Stimulated activated CD4-positive, alpha-beta T cell treated with anti-CD3 and anti-CD28 coated beads, TNF-alpha, amount 100 ng/mL, for 4 hours (primary cell): ENCODE measurements at regions not wholly inside any gene's neighbourhood (a gene's known extent, or its start where the extent isn't known, plus 50 kb on each side); places are given as distances from the start of the nearest gene placed in this dataset.
A peak's percentile ranks its signal among the peaks of the same experiment; 100 is the strongest.
"Not testable (repeated sequence)": the region's sequence is repeated elsewhere in the genome, so short reads cannot be mapped to it uniquely, and the experiment has no call there.

Experiments
- DNase-seq, 3 experiments: peaks; one replicate each; pipeline ENCODE4 v3.0.0-alpha.2; 2020; ENCODE audit warnings: low read depth in 3 of 3

DNA sequence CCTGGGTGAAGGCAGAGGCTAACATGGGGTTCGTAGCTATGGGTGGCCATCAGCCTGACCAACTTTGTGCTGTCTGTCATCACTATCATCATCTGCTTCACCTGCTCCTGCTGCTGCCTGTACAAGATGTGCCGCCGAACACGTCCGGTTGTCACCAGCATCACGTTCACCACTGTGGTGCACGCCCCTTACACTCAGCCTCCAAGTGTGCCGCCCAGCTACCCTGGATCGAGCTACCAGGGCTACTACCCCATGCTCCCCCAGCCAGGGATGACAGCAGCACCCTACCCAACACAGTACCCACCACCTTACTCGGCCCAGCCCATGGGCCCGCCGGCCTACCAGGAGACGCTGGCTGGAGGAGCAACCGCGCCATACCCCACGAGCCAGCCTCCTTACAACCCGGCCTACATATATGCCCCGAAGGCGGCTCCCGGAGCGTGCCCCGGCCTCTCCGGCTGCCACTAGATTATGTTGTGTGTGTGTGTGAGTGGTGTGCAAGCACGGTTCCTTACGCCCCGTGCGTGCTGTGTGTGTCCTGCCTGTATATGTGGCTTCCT is 213.4 kb upstream of the XIST start:
- DNase-seq, result no peak

DNA sequence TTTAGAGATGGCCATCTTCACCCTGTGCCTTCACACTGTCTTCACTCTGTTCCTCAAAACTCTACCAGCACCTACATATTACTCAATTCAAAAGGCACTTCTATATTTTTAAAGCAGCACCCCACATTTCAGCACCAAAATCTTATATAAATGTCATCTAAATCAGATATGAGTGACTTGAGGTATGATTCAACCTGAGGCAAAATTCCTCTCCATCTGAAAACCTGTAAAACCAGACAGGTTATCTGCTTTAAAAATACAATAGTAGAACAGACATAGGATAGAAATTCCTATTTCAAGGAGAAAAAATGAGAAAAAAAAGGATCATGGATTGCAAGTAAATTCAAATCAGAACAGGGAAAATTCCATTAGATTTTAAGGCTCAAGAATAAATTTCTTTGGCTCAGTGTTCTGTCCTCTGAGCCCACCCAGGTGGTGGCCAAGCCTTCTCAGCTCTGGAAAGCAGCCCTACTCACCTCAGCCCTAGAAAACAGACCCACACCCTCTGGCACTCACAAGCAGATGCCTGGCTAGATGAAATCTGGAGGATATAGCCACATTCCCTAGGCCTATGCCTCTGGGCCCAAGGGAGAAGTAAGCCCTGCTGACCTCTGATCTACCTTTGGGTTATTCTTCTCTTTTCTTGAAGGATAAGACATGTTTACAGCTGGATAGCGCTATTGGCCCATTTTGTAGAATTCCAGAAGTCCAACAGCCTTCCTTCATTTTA is 211.1 kb upstream of the XIST start:
- no peak for DNase-seq

DNA sequence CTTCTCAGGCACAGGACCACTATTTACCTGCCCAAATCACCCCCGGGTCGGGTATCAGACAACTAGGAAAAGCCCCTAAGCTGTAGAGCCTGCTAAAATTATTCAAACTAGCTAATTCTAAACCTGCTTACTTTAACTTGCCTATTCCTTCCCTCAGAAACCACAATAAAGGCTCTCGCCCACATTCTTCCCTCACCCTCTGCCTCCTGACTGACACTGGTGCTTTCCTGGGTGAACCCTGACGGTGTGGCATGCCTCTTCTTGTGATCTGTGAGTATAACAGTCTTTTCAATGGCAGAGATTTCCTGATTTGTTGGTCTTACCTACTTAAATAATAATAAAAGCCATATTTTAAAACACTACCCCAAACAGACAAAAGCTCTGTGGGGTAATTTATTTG is 209.4 kb upstream of the XIST start:
- DNase-seq, result no peak

DNA sequence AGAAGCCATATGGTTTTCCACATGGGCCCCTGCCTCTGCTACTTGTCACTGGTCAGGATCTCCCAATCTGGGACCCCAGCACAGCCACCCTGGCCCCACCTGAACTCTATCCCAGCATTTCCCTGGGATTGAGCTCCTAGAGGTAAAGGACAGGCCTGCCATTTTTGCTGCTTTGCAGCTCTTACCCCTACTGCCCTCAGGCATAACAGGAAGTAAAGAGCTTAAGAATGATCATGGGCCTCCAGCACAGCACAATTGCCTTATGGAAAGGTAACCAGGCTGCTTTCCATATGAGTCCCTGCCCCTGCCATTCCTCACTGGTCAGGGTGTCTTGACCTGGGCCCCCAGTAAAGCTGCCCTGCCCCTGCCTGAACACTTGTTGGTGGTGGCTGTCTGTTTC is 196.6 kb upstream of the XIST start:
- DNase-seq, result no peak

DNA sequence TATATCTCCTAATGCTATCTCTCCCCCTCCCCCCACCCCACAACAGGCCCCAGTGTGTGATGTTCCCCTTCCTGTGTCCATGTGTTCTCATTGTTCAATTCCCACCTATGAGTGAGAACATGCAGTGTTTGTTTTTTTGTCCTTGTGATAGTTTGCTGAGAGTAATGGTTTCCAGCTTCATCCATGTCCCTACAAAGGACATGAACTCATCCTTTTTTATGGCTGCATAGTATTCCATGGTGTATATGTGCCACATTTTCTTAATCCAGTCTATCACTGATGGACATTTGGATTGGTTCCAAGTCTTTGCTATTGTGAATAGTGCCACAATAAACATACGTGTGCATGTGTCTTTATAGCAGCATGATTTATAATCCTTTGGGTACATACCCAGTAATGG is 181.6 kb upstream of the XIST start:
- not testable (repeated sequence) for DNase-seq

DNA sequence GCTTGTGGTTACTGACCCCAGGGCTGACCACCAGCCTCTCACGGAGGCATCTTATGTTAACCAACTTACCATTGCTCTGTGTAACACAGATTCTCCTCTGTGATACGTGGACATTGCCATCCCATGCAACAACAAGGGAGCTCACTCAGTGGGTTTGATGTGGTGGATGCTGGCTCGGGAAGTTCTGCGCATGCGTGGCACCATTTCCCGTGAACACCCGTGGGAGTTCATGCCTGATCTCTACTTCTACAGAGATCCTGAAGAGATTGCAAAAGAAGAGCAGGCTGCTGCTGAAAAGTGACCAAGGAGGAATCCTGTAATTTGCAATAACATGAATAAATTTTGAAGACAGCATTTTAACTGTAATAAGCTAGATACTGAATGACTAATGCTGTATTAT is 179.0 kb upstream of the XIST start:
- not testable (repeated sequence) for DNase-seq

DNA sequence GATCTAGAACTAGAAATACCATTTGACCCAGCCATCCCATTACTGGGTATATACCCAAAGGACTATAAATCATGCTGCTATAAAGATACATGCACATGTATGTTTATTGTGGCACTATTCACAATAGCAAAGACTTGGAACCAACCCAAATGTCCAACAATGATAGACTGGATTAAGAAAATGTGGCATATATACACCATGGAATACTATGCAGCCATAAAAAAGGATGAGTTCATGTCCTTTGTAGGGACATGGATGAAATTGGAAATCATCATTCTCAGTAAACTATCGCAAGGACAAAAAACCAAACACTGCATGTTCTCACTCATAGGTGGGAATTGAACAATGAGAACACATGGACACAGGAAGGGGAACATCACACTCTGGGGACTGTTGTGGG is 178.3 kb upstream of the XIST start:
- not testable (repeated sequence) for DNase-seq

DNA sequence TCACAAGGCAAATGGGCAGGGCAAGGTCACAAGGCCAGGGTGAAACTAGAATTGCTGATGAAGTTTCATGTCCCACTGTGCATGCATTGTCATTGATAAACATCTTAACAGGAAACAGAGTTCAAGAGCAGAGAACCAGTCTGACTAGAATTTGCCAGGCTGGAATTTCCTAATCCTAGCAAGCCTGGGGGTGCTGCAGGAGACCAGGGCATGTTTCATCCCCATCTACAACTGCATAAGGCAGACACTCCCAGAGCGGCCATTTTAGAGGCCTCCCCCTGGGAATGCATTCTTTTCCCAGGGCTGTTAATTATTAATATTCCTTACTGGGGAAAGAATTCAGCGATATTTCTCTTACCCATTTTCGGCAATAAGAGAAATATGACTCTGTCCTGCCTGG is 172.6 kb upstream of the XIST start:
- DNase-seq, result not testable (repeated sequence)

DNA sequence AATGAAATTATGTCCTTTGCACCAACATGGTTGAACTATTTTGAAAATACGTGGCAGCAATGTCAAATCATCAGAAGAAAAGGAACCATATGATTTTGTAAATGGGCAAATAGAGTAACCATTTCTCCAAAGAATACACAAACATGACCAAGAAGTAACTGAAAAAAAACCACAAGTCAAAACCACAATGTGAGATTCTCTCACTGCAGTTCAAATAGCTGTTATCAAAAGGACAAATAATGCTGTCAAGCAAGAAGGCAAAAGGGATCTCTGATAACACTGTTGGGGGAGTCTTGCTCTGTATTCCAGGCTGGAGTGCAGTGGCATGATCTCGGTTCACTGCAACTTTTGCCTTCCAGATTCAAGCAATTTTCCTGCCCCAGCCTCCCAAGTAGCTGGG is 170.7 kb upstream of the XIST start:
- DNase-seq, result no peak

DNA sequence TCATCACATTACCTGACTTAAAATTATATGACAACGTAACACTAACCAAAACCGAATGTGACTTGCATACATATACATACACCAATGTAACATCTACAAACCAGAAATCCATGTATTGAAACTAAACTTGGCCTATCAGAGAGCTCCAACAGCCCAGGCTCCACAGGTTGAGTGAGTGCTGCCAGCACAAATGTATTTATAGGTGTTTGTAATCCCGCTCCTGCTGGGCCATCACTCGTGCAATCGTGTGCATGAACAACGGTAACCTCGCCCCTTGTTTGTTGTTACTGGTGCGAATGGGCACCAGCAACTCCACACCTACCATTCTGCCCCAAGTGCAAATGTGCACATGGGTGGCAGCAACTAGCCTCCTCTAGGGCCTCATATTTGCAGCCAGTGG is 165.7 kb upstream of the XIST start:
- no peak for DNase-seq

DNA sequence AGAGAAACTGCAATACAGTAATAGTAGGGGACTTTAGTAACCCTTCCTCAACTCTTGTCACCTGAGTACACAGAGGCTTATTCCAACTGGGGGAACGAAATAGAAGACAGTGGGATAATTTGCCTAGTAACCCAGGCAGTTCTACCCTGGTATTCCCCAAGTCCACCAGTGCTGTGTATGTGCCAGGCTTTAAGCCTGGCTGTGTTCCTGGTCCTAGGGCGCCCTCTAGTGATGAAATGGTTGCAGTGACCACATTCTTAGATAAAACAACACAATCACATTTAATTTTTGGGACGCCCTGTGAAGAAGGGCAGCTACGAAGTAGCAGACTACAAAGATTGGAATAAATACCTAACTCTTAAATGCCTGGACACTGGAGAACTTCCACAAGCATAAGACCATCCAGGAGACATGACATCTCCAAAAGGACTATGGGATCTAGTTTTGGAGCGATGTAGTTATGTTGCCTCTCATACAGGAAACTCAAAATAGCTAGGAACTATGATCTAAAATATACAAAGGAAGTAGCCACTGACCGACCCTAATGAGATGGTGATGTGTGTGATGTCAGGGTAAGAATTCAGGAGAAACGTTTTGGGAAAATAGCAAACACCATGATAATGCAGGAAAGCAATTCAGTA is 163.0 kb upstream of the XIST start:
- peak; percentile 7 to 25 (median 7) for DNase-seq

DNA sequence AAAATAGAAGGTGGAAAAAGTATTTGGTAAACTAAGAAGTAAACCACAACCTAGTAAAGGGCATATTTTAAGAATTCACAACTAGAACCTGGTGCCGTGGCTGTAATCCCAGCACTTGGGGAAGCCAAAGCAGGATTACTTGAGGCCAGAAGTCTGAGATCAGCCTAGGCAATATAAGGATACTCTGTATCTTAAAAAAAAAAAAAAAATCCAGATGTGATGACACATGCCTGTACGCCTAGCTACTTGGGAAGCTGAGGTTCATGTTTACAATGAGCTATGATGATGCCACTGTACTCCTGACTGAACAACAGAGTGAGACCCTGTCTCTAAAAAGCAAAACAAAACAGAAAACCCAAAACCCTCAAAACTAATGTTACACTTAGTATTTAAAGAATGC is 156.5 kb upstream of the XIST start:
- DNase-seq, result no peak

DNA sequence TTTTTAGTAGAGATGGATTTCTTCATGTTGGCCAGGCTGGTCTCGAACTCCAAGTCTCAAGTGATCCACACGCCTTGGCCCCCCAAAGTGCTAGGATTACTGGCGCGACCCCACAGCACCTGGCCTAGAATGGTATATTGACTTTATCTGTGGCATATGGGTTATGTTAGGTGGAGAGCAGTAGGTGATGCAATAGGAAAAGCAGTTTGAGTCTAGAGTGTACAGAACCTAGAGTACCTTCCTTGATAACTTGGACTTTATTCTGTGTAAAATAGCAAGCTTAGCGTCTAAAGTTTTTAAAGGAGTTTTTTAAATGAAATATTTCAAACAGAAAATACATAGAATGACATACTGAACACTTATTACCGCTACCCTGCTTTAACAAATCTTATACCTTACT is 139.5 kb upstream of the XIST start:
- no peak for DNase-seq

DNA sequence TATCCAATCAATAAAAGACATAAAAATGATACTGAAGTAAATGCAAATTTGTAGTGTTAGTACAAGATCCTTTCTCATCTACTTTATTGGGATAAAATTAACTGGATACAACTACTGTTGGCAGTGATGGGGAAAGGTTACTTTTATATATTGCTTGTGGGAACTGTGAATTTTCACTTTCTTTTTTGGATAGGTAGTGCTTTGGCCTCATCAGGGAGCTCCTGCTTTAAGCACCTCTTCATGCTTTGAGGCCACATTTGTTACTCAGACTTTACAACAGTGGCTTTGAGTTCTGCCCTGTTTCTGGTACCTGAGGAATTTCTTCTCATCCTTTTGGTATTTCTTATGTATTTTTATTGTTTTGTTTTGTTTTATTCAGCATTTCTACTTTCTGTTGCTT is 134.7 kb upstream of the XIST start:
- DNase-seq, result no peak

DNA sequence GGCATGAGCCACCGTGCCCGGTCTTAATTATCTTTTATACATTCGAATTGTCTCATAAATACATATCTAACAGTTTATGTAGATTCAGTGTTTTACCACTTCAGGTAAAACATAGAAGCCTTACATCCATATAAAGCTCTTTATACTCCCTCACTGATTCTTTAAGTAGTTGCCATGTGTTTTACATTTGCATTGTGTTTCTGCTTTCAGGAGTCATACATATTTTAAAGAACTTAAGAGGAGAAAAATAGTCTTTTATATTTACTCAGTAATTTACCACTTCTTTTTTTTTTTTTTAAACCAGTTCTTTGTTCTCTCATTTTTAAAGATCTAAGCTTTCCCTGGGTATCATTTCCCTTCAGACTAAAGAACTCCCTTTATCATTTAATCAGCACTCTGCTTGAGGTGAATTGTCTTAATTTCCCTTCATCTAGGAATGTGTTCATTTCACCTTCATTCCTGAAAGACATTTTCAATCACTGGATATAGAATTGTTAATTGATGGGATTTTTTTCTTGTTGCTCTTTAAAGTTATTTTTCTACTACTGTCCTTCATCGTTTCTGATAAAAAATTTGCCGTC is 127.1 kb upstream of the XIST start:
- no peak for DNase-seq

DNA sequence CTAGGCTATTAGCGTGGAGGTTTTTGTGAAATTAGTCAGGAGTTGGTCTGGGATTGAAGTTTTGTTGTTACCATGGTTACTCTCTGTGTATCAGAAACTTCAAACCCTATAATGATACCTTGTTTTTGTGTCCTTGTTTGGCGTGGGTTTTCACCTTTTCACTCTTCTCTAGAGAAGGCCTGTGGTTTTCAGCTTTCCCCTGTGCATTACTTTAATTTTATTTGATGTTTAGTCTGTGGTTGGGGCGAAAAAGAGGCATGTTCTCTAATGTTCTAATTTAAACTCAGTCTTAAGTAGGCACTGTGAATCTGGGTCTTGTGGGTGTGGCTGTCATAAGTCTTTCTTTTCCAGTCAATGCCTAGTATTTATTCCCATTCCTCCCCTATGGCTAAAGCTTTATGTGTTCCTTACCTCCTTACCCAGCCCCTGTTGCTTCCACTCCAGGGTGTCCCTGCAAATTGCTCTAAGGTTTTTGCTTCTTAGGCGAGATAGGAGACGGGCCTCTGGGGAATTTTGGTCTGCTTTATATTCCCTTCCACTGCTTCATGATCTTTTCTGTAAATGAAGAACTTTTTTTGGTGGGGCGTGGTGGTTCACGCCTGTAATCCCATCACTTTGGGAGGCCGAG is 125.1 kb upstream of the XIST start:
- DNase-seq, result no peak

DNA sequence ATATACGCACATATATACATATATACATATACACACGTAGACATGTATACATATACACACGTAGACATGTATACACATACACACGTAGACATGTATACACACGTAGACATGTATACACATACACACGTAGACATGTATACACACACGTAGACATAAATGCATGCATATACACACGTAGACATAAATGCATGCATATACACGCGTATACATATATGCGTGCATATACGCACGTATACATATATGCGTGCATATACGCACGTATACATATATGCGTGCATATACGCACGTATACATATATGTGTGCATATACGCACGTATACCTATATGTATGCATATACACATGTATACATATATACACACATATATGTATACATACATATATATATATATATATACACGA is 114.9 kb upstream of the XIST start:
- not testable (repeated sequence) for DNase-seq

DNA sequence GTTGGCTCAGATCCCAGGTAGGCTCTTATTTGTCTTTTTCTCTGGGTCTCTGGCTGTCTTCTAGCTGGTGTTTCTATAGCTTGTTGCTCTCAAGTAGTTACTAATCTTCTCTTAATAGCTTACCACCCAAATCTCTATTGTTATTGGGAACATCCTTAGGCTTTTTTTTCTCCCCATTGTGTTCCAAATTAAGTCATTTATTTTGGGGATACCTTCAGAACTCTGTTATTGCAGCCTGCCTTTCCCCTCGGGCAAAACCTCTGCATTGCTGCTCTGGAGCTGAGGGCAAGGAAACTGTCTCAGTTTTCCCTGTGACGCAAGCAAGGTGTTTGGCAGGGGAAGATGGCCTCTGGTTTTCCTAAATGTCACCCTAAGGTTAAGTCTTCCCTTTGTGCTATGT is 113.3 kb upstream of the XIST start:
- DNase-seq, result no peak

DNA sequence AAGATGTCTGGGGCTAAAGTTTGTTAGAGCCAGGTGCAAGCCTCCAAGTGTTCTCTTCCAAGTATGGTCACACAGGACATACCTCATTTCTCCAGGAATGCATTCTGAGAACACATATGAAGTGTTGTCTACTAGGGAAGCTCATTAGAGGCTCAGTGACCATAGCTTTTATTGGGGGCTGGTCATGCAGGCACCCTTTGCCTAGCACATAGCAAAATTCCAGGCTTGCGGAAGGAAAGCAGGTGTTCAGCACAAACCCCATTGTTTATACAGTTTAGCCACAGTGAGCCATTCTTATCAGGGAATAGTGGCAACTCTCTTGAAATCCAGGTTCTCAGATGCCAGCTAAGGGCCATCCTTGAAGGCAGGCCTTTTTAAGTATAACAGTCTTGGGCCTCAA is 112.1 kb upstream of the XIST start:
- no peak for DNase-seq

DNA sequence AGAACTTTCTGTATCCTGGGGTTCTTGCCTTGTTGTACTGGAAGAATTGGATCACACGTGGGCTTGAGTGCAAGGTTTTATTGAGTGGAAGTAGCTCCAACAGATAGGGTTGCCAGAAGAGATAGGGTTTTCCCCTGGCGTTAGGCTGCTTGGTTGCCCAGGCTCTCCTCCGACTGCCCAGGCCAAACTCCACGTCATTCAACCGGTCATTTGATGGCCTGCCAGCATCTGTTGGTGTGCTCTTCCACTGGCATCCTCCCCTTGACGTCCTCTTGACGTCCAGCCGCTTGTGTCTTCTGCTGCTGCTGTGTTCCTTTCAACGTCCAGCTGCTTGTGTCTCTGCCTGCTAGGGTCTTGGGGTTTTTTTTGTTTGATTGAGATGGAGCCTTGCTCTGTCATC is 111.2 kb upstream of the XIST start:
- no peak for DNase-seq

DNA sequence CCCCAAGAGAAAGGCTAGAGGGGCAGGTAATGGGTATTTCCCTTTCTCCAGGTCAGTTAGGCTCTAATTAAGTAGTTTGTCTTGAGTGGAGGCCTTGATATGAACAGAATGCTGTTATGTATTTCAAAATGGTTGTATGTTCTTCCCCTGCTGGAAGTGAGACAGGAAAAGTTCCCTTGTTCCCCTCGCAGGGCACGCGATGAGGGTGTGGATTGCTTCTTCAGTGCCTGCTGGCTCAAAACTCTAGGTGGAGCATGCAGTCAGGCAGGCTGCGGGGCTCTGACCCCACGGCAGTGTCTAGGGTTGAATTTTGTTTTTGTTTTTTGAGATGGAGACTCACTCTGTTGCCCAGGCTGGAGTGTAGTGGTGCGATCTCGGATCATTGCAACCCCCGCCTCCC is 110.4 kb upstream of the XIST start:
- no peak for DNase-seq

DNA sequence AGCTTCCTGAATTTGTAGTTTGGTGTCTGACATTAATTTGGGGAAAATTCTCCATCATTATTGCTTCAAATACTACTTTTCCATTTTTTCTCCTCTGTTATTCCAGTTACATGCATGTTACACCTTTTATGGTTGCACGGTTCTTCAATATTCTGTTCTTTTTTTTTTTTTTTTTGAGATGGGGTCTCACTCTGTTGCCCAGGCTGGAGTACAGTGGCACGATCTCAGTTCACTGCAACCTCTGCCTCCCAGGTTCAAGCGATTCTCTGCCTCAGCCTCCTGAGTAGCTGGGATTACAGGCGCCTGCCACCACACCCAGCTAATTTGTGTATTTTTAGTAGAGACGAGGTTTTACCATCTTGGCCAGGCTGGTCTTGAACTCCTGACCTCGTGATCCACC is 109.4 kb upstream of the XIST start:
- not testable (repeated sequence) for DNase-seq

DNA sequence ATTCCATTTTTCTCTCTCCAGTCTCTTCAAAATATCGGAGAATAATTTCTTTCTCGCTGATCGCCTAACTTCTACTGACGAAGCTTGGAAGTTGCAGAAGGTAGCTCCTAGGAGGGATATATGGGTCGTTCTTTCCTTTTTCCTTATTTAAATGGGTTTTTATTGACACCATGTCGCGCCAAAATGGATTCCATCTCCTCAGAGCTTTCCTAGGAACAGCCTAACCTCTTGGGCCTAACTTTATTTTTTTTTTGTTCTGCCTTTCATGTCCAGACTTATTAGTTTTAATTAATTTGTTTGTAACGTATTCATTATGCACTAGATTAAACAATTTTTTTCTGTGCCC is 92.0 kb upstream of the XIST start:
- DNase-seq, result no peak
